Thymus (tissue), 11 donors: ENCODE measurements at regions not wholly inside any gene's neighbourhood (a gene's known extent, or its start where the extent isn't known, plus 50 kb on each side); places are given as distances from the start of the nearest gene placed in this dataset.
A peak's percentile ranks its signal among the peaks of the same experiment; 100 is the strongest.

ENCODE experiments used
- DNase-seq, 9 donors: peaks; one replicate each; pipeline ENCODE4 v3.0.0-alpha.2; 2013; ENCODE audit warnings: low spot score in 9 of 9, low read depth in 6 of 9, missing footprints in 1 of 9
- H3K27ac ChIP-seq, 2 donors: one replicate each; pipeline ENCODE4 v1.5.1; 2013; ENCODE audit warnings: control low read depth in 1 of 2, low read depth in 1 of 2, low read length in 1 of 2, mild to moderate bottlenecking in 1 of 2, moderate library complexity in 1 of 2
- H3K27me3 ChIP-seq, 2 donors: one replicate each; pipeline ENCODE4 v1.5.1; 2013; ENCODE audit warnings: low read length in 1 of 2; ENCODE audit not compliant: control insufficient read depth in 2 of 2, insufficient read depth in 1 of 2
- H3K36me3 ChIP-seq, 2 donors: one replicate each; pipeline ENCODE4 v1.5.1; 2013; ENCODE audit warnings: low read length in 1 of 2, mild to moderate bottlenecking in 1 of 2, moderate library complexity in 1 of 2; ENCODE audit not compliant: control insufficient read depth in 2 of 2, insufficient read depth in 2 of 2
- H3K4me1 ChIP-seq, 2 donors: one replicate each; pipeline ENCODE4 v1.5.1; 2013; ENCODE audit warnings: low read length in 2 of 2; ENCODE audit not compliant: control insufficient read depth in 2 of 2, insufficient read depth in 2 of 2
- H3K4me3 ChIP-seq, 2 donors: one replicate each; pipeline ENCODE4 v1.5.1; 2013; ENCODE audit warnings: low read length in 2 of 2, control low read depth in 1 of 2, mild to moderate bottlenecking in 1 of 2
- H3K9me3 ChIP-seq, 2 donors: one replicate each; pipeline ENCODE4 v1.5.1; 2013; ENCODE audit warnings: low read length in 1 of 2, mild to moderate bottlenecking in 1 of 2; ENCODE audit not compliant: control insufficient read depth in 2 of 2, insufficient read depth in 1 of 2
- WGBS: extraction: QIAGEN DNeasy Blood & Tissue Kit; methylation state at CpG from one replicate; pipeline ENCODE4 v1.1.7; 2013; 5-methylcytosine and 5-hydroxymethylcytosine counted together
- donor health status: healthy.

GRCh38 chr4:143773998-143774895 is 73.8 kb upstream of the FREM3 start:
- Histone ChIP-seq H3K4me1 (no peaks in the 10 kb centered on the region), H3K4me3 (no peak overlapping the region), H3K27me3 (no peaks in the 10 kb centered on the region), H3K36me3 (no peaks in the 10 kb centered on the region), H3K27ac (no peak overlapping the region), H3K9me3 (no peaks in the 10 kb centered on the region)
- WGBS: 92% methylated on average over 8 of the region's 8 CpGs
- peak; percentile 18 to 67 (median 31) for DNase-seq

GRCh38 chr4:143771269-143771668 is 70.8 kb upstream of the FREM3 start:
- no peak overlapping the region for H3K27ac ChIP-seq
- H3K4me3 ChIP-seq: no peak overlapping the region
- no peaks in the 10 kb centered on the region for H3K4me1 ChIP-seq
- H3K9me3 ChIP-seq: no peaks in the 10 kb centered on the region
- no peaks in the 10 kb centered on the region for H3K36me3 ChIP-seq
- H3K27me3 ChIP-seq: no peaks in the 10 kb centered on the region
- DNase-seq: no peak

- no peaks in the 10 kb centered on the region for H3K27me3 ChIP-seq
- H3K4me3 ChIP-seq: no peak overlapping the region
- no peaks in the 10 kb centered on the region for H3K9me3 ChIP-seq
- no peaks in the 10 kb centered on the region for H3K4me1 ChIP-seq
- no peak for DNase-seq
- no peaks in the 10 kb centered on the region for H3K36me3 ChIP-seq
- no peak overlapping the region for H3K27ac ChIP-seq
- WGBS: 91% methylated on average over 5 of the region's 5 CpGs
Observed at GRCh38 chr4:143768007-143768591, 67.6 kb upstream of the FREM3 start.

DNA sequence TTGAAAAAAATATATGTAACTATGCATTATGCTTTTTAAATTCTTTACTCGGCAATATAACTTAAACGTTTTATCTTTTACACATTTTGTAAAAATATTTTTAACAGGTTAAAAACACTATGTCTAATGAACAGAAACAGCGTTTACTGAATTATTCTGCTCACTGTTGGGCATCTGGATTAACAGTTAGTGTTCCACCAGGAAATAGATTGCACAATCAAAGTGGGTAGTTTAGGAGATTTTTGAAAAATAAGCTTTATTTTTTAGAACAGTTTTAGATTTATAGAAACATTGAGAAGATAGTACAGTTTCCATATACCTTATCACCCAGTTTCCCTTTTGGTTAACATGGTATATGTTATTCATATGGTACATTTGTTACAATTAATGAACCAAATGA is 63.1 kb upstream of the FREM3 start:
- no peak overlapping the region for H3K27ac ChIP-seq
- H3K36me3 ChIP-seq: no peaks in the 10 kb centered on the region
- H3K4me3 ChIP-seq: no peak overlapping the region
- WGBS: 65% methylated on average over 3 of the region's 3 CpGs
- no peaks in the 10 kb centered on the region for H3K9me3 ChIP-seq
- no peaks in the 10 kb centered on the region for H3K27me3 ChIP-seq
- DNase-seq: no peak
- no peaks in the 10 kb centered on the region for H3K4me1 ChIP-seq

DNA sequence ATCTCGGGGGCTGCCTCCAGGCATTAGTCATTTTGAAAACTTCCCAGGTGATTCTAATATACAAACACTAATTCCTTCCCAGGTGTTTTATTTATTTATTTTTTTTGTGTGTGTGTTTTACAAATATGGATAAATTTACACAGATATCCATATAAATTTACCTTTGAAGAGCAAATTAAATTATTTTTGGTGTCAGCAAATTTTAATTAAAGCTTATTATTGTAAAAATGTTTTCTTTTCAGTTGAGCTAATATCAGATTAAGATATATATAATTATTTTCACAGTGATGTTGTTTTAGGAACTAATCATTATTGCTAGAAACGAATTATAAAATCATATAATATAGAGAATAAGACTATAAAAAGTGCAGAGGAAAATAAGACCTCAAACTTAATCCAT is 62.0 kb upstream of the FREM3 start:
- H3K4me3 ChIP-seq: no peak overlapping the region
- no peak overlapping the region for H3K27ac ChIP-seq
- 93% methylated on average over 2 of the region's 2 CpGs for WGBS
- H3K27me3 ChIP-seq: no peaks in the 10 kb centered on the region
- H3K36me3 ChIP-seq: no peaks in the 10 kb centered on the region
- DNase-seq: no peak
- H3K9me3 ChIP-seq: no peaks in the 10 kb centered on the region
- H3K4me1 ChIP-seq: no peaks in the 10 kb centered on the region
